GM21447 (cell line): ENCODE measurements at regions not wholly inside any gene's neighbourhood (a gene's known extent, or its start where the extent isn't known, plus 50 kb on each side); places are given as distances from the start of the nearest gene placed in this dataset.

Source experiments
- ATAC-seq: cut with Tn5 transposase; IDR thresholded peaks from one replicate; pipeline ENCODE4 v1.9.1; 2021; ENCODE audit not compliant: unreplicated experiment

DNA sequence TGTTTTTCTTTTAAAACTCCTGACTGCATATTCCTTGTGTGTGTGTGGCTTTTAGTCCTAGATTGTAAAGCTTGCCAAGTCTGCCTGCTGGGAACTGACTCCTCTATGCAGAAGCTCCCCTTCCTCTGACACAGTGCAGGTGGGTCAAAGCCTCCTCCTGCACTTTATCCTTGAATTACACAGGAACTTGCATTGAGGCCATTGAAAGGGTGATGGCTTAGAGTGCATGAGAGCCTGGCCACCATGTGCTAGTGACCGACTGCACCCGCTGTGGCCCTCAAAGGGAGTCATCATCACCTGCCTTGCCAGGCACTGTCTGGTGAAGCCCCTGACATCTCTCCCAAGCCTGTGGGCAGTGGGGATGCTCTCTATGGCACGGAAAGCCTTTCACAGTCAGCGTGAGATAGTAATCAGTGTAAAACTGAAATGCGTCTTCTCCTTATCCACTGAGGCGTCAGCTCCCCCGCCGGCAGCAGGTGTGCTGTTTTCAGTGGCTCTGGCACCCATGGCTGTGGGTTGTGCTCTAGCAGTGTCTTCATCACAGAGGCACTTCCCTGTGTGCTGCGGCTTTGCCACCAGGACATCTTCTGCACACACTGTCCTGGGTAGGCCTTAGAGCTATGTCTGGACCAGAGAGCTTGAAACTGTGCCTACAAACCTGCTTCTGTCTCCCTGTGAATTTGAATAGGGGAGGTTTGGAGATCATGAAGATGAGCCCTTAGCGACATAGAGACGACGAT, 87.9 kb downstream of the THBS2 start:
- no peak for ATAC-seq

DNA sequence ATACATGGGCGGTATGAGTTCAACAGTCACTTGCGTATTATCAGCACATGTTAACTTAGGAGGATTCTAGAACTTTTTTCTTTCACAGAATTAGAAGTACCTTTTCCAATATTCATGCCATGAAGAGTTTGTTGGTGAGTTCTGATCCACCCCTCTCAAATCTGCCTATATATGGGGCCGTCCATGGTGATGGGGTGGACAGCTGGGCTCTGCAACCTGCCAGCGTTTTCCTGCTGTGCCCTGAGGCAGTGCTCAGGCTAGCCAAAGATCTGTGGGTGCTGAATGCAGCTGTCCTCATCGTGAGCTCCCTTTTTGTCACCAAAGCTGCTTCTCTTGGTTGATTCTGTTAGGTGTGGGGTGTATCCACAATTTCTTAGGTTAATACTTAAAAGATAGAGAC, 88.7 kb downstream of the THBS2 start:
- no peak for ATAC-seq

DNA sequence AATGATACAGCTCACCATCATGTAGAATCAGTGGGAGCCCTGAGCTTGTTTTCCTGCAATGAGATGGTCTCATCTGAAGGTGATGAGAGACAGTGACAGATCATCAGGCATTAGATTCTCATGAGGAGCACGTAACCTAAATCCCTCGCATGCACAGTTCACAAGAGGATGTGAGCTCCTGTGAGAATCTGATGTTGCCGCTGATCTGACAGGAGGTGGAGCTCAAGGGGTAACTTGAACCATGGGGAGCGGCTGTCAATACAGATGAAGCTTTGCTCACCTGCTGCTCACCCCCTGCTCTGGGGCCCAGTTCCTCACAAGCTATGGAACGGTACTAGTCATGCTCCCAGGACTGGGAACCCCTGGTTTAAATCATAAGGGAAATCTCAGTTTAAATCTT, 89.2 kb downstream of the THBS2 start:
- no peak for ATAC-seq

DNA sequence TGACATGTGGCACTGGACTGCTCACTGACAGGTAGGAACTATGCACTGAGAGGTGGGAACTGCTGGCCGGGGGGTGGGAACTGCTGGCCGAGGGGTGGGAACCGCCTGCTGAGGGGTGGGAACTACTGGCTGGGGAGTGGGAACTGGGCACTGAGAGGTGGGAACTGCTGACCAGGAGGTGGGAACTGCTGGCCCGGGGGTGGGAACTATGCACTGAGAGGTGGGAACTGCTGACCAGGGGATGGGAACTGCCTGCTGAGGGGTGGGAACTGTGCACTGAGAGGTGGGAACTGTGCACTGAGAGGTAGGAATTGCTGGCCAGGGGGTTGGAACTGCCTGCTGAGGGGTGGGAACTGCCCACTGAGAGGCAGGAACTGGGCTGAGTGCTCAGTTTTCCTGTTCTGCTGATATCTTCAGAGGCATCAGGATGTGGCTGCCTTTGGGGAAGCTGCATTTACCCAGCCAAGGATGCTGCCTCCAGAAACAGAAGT, 90.2 kb downstream of the THBS2 start:
- no peak for ATAC-seq

DNA sequence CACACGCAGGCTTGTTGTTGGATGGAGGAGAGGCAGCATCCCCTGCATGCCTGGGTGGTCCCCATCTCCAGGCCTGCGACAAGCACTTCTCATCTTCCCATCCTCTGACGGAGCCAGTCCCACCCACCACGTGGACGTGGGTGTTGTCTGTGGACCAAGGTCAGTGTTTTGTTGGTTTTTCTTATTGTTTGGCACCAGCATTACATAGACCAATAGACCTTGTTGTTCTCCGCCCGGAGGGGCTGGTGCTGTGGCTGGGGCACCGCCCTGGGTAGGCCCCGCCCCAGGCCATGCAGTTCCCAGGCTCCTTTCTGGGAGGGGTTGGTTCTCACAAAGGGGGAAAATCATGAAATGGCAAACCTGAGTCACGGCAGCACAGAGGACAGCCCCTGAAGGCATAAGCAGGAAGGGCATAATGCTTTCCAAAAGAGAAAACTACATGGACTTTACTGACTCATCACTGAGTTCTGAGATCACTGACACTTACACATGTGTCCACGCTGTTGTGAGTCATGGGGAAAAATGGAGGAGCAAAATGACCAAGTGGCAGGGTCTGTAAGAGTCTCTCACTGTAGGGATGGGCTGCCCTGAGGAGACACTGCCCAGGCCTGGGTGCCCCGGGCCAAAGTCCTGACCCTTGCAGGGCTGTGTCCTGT, 90.8 kb downstream of the THBS2 start:
- no peak for ATAC-seq

DNA sequence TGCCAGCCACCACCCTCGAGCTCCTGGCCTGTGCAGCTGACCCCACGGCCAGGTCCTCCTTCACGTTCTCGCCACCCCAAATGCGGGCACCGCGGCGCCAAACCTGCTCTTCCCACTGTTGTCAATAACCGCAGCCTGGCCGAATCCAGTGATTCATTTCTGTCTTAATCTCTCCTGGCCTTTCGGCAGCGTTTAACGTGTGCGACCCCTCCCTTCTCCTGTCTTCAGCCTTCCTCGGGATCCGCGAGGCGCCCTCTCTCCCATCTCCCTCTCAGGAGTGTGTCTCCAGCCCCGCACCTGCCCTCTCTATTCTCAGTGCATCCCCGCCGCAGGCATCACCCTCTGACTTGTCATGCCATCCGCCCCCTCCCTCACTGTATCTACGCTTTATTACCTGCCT, 91.4 kb downstream of the THBS2 start:
- ATAC-seq, result no peak

DNA sequence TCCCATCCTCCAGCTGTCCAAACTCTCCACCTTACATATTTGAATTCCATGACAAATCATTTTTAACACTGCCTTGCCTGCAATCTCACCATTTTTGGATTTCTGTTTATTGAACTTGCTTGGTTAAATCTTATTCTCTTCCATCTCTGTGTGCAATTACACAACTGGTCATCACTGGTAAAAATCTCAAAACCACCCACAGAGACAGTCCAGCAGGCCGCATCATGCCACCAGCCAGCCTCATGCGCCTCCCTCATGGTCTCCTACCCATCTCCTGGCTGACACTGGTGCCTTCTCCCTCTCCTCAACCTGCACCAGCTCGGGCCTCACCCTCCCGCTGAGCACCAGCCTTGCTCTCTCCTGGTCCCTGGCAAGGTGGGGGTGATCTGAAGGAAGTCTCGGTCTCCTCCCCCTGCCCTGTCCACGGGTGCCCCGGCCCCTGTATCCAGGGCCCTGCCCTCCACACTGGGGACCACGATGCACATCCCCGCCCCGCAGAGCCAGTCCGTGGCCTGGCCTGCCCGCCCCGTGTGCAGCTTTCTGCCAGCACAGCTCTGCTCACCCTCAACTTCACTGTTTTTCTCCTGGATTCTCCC, 92.0 kb downstream of the THBS2 start:
- no peak for ATAC-seq

DNA sequence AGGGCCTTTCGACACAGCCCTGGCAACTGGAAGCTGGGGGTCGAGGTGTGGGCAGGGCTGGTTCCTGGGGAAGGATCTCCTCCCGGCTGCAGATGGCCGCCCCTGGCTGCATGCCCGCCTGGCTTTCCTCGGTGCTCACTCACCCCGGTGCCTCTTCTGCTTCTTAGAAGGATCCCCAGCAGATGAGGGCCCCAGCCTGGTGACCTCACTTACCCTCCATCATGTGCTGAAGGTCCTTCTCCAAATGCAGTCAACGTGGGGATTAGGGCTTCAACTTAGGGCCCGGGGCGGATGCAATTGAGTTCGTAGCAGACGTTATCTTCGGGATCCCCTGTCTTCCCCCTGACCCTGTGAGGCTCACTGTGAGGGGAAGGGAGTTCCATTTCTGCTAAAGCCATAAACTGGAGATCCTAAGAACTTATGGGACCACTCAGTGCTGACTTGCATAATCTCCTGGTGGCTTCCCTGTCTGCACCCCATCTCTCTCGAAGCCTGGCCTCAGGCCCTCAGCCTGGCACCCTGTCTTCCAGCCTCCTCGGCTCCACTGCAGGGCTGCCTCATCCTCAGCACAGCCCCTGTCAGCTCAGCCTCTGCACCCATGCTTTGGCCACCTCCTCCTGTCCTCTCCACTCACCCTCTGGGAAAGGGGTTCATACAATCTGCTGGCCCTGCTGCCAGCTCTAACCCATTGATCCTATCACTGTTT, 92.6 kb downstream of the THBS2 start:
- no peak for ATAC-seq

DNA sequence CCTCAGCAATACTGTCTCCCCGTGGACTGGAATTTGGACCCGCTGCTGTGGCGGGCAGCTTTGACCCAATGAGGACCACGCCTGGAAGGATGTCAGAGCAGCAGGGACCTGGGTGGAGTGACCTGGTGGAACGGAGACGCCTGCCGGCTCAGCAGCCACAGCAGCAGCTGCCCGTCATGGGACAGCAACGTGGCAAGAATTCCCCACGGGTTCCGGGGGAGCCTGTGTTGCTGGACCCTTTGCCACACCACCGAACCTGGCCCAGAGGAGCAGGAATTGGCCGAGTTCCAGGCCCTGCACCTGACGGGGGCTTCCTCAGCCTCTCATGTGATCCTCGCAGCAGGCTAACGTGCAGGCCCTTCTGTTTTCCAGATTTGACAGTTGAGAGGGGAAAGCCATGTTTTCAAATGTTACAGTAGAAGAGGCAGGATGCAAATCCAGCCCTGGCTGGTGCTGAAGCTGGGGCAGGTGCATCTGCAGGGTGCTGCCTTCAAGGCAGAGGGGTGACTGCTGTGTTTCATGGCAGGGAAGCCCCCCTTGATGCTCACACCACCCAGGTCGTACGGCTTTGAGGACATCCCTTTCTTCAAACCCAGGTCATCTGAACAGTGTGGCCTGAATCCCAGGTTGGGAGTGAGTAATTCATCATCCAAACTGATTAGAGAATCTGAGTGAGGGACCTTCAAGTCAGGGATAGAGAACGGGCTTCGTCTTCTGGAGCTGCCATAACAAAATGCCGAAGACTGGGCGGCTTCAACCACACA, 93.4 kb downstream of the THBS2 start:
- no peak for ATAC-seq

DNA sequence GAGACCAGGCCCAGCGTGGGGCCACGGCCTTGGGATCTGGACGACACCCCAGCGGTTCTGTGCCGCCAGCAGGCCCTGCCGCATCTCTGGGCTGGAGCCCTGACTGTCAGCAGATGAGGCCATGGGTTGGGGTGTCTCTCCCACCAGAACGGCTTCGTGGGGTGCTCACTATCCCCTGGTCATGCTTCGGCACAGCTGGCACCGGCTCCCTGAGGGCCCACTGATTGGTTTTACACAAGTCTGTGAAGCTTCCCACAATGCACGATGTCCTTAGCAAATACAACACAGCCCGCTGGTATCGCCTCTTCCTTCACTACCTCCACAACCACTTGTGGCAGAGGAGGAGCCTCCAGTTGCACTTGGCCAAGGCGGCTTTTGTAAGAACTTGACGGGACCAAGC, 94.3 kb downstream of the THBS2 start:
- no peak for ATAC-seq

DNA sequence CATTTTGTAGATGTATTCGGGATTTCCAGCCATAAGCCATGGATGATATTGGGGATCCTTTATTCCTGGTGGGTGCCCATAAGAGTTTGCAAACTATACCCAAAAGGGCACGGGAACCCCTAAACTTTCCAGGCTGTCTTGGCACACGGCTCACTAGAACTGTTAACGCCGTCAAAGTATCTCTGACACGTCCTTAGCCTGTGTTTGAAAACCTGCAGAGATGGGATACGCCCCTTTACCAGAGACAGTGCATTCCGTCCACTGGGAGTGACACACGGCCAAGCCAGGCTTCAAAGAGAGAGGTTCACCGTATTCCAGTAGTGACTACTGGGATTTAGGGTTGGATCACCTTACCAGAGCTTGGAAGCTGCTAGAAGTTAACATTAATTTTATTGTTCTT, 95.0 kb downstream of the THBS2 start:
- ATAC-seq, result no peak

DNA sequence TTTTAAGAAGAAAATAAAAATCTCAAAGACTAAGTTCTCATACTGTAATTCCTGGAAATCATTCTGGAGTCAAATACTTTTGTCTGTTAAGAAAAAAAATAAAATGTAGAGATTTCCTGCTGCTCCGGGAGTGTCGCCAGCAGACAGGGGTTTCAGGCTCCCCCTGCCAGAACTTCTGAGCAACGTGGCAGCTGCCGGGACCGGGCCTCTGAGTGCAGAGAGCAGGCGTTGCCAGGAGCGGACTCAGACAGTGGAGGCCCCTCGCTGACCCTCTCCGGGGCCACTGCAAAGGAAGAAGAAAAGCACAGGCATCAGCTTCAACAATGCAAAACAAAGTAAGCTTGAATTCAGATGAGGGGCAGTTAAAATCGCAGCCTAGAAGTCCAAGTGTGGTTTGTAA, 95.5 kb downstream of the THBS2 start:
- ATAC-seq, result no peak

DNA sequence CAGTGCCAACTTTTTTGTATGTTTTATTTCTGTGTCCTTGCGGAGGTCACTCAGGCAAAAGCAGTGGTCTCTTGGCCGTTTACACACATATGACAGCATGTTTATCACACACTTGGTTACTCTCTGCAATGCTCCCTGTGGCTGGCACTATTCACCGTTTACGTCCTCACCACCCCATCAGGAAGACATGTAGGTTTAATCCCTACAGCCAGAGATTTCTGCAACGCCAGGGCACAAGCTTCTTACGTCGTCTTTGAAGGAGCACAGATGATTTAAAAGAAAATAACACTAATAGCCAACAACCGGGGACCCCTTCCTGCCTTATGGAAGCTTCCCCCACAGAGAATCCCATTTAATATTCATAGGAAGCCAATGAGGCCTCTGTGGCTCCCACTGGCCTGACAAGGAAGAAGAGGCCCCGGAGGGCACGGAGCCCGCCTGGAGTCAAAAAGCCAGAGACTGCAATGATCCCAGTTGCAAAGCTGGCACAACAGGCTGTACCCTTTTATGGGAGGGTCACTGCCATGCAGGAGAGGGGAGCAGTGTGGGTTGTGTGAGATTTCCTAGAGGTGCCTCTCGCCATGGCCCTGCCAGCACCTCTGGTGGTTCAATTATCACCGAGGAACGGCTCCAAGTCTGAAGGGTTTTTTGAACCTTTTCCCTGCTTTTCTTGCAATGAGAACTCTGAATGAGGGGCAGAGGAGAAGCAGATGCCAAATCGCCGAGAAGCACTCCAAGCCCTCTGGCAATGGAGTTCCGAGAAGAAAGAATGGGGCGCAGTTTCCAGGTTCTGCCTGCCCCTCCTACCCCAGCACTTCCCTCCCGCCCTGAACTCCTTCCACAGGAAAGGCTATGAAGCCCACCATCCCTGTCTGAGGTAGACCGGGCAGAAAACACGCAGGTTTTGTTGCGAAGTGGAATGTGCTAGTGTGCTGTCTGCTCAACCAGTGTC, 96.2 kb downstream of the THBS2 start:
- ATAC-seq, result no peak

DNA sequence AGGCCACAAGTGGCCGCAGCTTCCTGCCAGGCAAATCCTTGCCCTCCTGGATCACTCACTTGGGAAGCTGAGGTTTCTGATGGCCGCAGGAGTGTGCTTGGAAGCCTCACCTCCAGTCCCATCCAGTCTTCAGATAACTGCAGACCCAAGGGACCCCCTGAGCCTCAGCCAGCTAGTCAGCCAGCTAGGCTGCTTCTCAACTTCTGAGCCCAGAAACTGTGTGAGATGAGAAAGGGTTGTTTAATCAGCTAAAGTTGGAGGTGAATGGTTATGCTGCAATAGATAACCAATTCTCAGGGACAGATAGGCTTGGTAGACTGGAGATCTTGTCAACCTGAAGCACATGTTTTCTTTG, 96.9 kb downstream of the THBS2 start:
- ATAC-seq, result no peak

DNA sequence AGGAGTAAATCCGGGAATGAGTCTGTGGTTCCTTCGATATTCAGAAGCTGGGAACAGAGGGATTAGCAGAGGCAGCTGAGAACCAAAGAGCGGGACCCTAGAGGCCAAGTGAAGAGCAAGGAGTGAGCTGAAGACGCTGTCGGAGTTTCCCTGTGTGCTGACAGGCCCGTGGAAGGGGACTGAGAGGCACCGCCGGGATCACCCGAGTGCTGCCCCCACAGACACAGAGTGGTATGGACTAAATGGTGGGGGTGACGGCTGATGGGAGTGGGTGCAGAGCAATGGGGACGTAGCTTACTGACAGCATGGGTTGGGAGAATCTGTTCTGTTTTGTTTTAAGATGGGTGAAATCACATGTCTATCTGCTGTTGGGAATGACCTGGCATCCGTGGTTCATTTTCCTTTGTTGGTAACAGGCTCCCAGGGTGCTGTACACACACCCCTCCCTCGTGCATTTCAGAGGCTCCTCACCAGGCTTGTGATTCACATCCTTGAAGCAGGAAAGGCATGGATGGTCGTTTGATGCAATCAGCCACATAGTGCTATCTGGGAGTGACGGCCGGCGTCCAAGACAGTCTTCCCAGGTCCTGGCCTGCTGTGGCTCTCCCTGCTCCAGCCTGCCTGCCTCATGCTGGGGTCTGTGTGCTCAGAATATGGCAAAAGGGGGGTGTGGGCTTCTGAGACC, 97.4 kb downstream of the THBS2 start:
- no peak for ATAC-seq

DNA sequence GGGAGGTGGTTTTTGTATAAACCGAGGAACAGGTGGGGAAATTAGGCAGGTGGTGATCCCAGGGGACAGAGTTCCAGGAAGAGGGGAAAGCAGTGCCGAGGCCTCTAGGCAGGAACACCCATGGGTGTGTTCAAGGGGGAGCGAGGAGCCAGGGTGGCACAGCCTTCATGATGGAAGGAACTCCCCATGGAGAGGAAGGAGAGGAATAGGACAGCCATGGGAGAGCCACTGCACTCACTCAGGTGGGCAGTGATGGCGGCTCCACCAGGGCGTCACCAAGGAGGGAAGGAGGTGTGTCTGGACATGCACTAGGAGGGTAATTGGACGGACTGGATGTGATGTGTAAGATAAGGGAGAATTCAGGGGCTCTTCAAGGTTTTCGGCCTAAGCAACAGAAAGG, 98.2 kb downstream of the THBS2 start:
- ATAC-seq, result no peak

DNA sequence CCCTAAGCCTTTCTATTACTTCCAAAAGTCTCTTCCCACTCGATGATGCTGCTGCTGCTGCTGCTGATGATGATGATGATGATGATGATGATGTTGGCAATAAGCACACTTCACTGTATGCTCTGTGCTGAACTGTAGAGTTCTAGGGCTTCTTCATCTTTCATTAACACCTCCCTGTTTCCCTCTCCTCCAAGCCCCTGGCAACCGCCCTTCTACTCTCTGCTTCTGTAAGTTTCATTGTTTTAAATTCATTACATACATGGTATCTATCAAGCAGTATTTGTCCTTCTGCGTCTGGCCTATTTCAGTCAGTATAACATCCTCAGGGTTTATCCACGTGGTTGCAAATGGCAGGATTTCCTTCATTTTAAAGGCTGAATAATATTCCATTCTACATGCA, 100.2 kb downstream of the THBS2 start:
- ATAC-seq, result no peak

DNA sequence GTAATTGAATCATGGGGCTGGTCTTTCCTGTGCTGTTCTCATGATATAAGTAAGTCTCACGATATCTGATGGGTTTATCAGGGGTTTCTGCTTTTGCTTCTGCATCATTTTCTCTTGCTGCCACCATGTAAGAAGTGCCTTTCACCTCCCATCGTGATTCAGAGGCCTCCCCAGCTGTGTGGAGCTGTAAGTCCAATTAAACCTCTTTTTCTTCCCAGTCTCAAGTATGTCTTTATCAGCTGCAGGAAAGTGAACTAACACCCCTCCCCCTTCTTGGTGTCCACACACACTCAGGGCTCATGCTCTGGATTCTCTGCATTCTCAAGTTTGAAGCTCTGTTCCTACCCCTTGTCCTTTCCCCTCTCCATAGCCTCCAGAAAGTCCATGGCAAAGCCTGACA, 107.1 kb downstream of the THBS2 start:
- no peak for ATAC-seq

DNA sequence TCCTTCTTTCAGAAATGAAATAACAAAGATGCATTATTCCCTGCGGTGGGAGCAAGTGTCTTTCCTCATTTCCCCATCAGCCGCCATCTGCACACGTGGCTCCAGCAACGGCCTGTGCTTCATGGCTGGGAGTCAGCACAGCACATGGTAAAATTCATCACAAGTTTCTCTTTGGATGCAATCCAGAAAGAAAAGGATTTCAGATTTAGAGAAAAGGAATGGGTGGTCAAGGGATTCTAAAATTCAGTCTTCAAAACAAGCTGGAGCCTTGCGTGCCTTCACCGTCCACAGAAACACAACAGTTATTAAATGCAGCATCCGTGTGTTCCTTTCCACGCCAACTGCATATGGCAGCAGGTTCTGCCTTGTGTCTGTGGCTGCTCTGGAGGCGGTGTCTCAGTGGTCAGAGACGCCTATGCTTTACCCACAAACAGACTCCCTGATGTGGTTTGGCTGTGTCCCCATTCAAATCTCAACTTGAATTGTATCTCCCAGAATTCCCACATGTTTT, 107.6 kb downstream of the THBS2 start:
- ATAC-seq, result no peak
